HG03025 (cell line): ENCODE measurements at regions not wholly inside any gene's neighbourhood (a gene's known extent, or its start where the extent isn't known, plus 50 kb on each side); places are given as distances from the start of the nearest gene placed in this dataset.

Experiments used
- ATAC-seq: cut with Tn5 transposase; IDR thresholded peaks from one replicate; pipeline ENCODE4 v1.9.1; 2021; ENCODE audit warnings: mild to moderate bottlenecking, moderate library complexity; ENCODE audit not compliant: unreplicated experiment, low FRiP score

GRCh38 chr4:79107014-79107413 lies 167.8 kb upstream of the PAQR3 start:
- no peak for ATAC-seq

- ATAC-seq = no peak
Observed at GRCh38 chr4:79088946-79089691, 149.9 kb upstream of the PAQR3 start.

GRCh38 chr4:79087071-79087470 lies 147.8 kb upstream of the PAQR3 start:
- no peak for ATAC-seq

- ATAC-seq = no peak
Observed at GRCh38 chr4:79083406-79084010, 144.3 kb upstream of the PAQR3 start.

GRCh38 chr4:79082997-79083396 lies 143.8 kb upstream of the PAQR3 start:
- no peak for ATAC-seq

- ATAC-seq = no peak
Observed at GRCh38 chr4:79081973-79082372, 142.7 kb upstream of the PAQR3 start.

GRCh38 chr4:79078339-79078738 lies 139.1 kb upstream of the PAQR3 start:
- ATAC-seq = no peak

GRCh38 chr4:79074040-79074439 lies 134.8 kb upstream of the PAQR3 start:
- no peak for ATAC-seq

GRCh38 chr4:79073471-79073870 lies 134.2 kb upstream of the PAQR3 start:
- no peak for ATAC-seq

- ATAC-seq = no peak
Observed at GRCh38 chr4:79065262-79065661, 126.0 kb upstream of the PAQR3 start.

- no peak for ATAC-seq
Observed at GRCh38 chr4:79064806-79065205, 125.6 kb upstream of the PAQR3 start.

GRCh38 chr4:79059631-79060399 lies 120.6 kb upstream of the PAQR3 start:
- ATAC-seq = no peak

GRCh38 chr4:79057772-79058171 lies 118.5 kb upstream of the PAQR3 start:
- no peak for ATAC-seq

- no peak for ATAC-seq
Observed at GRCh38 chr4:79053754-79054153, 114.5 kb upstream of the PAQR3 start.

GRCh38 chr4:79050541-79050880 lies 111.3 kb upstream of the PAQR3 start:
- no peak for ATAC-seq

- no peak for ATAC-seq
Observed at GRCh38 chr4:79049840-79050540, 110.8 kb upstream of the PAQR3 start.

- no peak for ATAC-seq
Observed at GRCh38 chr4:79048878-79049277, 109.6 kb upstream of the PAQR3 start.

- no peak for ATAC-seq
Observed at GRCh38 chr4:79047316-79047715, 108.1 kb upstream of the PAQR3 start.

- ATAC-seq = no peak
Observed at GRCh38 chr4:79046016-79046592, 106.9 kb upstream of the PAQR3 start.

- no peak for ATAC-seq
Observed at GRCh38 chr4:79044141-79044659, 105.0 kb upstream of the PAQR3 start.

- ATAC-seq = no peak
Observed at GRCh38 chr4:79043138-79043537, 103.9 kb upstream of the PAQR3 start.
